GM18505 (cell line): ENCODE measurements at regions not wholly inside any gene's neighbourhood (a gene's known extent, or its start where the extent isn't known, plus 50 kb on each side); places are given as distances from the start of the nearest gene placed in this dataset.
A peak's percentile ranks its signal among the peaks of the same experiment; 100 is the strongest.

ENCODE experiments used
- ATAC-seq: cut with Tn5 transposase; IDR thresholded peaks from one replicate; pipeline ENCODE4 v1.9.1; 2021; ENCODE audit not compliant: unreplicated experiment
- POLR2A ChIP-seq: IDR thresholded peaks from 4 replicates; pipeline ENCODE4 v1.6.1; 2011; ENCODE audit warnings: borderline replicate concordance; ENCODE audit not compliant: insufficient read depth, insufficient read length; ENCODE audit errors: extremely low read depth

DNA sequence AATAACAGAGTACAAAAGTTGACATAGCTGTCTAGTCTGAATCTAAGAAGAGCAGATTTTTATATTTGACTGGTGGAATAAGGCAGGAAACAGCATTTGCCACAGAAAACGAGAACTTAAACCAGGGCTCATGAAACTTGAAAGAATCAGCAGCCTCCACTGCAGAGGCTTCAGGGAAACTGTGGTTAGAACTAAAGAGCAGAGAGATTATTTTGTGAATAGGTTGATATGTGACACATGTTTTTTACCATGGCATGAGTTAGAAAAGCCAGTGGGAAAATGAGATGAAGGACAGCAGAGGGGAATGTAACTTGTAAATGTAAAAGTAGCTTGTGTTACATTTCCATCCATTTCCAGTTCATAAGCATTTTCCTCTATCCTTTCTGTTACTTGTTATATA is 63.7 kb upstream of the CAMK2D start:
- ATAC-seq: peak; percentile 70
- TF ChIP-seq POLR2A: no peak

DNA sequence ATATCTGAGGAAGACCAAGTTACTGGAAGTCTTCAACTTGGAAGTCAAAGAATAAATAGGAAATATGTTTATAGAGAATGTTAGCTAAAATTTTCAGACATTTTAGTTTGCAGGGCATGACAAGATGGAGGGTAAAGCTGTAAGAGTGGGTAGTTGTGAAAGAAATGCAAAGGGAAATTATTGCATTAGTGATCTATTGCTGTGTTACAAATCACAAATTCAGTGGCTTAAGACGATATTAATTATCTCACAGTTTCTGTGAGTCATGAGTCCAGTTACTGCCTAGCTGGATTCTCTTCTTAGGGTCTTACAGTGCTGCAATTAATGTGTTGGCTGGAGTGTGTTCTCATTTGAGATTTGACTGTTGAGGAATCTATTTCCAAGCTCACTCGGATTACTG is 62.9 kb upstream of the CAMK2D start:
- no peak for TF ChIP-seq POLR2A
- ATAC-seq: no peak

DNA sequence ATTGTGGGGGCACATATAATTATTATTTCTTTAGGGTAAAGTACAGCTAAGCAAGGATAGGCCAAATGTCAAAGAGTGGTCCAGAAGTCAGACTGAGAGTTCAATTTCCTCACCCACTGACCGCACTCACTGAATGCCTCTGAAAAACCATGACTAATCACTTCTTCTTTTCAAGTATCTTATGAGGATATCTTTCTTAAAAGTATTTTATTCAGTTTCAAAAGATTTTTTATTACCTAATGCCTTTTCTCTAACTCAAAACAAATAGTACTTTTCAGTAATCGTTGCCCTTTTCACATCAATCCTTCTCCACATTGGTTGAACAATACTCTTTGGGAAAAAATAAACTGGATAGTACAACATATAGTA is 61.7 kb upstream of the CAMK2D start:
- no peak for TF ChIP-seq POLR2A
- ATAC-seq: peak; percentile 64

DNA sequence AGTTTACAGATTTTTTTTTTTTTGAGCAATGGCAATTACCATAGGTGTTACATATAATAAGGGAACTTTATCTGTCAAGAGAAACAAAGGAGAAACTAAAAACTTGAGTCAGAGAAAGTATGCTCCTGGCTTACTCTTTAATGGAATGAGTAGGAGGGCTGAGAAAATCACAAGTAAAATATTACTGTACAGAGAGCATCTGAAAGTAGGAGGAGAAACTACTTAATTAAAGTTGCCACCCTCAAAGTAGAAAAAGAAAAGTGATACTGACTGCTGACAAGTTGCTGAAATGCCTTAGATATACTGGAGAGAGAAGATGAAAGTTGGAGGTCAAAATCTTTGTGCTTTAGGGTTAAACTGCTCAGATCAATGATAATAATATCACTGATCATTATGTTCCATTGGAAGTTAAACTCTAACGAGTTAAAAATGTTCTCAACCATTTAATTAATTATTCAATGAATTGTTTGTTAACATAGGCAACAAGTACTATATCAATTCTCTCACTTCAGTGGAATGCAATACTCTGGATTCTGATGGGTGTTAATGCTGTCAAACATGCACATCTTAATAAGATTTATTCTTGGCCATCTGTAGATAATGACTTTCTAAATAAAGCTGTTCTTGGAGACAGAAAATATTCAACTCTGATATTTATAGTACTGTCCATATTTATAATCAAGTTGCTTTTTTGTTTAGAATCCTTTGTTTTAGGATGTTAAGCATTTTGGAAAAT is 61.2 kb upstream of the CAMK2D start:
- peak; percentile 63 for ATAC-seq
- TF ChIP-seq POLR2A: no peak

DNA sequence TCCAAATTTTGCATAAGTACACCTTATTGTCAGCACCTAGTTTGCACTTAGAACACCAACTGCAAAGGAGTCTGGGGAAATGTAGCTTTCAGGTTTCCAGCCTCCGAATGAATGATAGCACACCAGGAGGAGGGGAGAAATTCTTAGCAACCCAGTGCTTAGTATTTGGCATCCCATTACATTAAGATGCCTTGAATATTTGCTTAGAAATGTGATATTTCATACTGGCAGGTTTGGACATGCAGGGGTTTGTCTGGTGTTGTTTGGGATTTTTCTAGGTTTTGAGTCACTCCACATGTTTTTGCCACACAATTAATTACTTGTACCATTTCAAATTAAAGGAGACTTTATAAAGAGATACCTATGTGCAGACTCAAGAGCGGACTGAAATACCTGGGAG is 60.3 kb upstream of the CAMK2D start:
- ATAC-seq: no peak
- no peak for TF ChIP-seq POLR2A

DNA sequence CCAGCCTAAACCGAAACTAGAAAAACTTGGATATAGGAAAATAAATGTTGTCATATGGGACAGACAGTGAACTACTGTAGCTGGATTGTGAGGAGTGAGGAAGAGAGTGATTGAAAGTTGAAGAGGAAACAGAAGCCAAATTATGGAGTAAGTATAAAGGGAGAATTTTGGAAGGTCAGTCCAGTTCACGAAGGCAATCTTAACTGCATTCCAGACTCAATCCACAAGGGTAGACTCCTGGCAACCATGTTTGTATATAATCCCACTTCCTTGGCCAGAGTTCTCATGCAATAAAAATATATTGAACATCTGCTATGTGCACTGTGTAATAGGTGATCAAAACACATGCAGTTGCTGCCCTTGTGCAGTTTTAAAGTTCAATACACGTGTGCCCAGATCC is 58.6 kb upstream of the CAMK2D start:
- ATAC-seq: no peak
- TF ChIP-seq POLR2A: no peak

DNA sequence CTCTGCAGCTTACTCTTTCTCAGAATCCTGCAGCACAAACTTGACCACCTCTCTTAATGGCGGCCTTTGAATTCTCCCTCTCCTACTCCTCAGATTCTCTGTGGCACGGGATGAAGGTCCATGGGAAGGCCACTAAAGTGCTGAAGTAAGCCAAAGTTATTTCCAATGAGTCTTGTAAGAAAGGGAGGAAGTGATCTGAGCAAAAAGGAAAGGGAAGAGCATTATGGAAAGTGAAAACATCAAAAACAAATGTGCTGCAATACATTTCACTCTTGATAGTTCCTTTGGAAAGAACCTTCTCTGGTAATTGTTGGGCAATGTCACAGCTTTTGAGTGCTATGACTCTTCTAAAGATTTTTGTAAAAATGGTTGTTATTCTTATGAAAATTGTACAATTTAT is 54.3 kb upstream of the CAMK2D start:
- no peak for TF ChIP-seq POLR2A
- no peak for ATAC-seq

DNA sequence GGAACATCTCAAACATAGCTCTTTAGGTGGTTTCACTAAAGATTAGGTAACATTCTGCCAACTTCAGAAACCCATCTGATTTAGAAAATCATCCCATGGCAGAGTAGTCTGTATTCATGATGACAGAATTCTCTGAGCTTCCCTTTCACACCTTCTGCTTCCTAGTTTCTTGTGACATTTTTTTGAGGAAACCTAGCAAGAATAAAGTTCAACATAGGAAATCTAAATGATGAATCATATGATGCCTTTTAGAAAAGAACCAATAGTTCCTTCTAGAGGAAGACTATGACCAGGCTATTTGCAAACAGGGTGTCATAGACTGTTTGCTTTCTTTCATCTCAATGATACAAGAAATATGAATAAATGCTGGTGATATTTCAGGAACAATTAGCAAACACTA is 49.8 kb upstream of the CAMK2D start:
- TF ChIP-seq POLR2A: no peak
- no peak for ATAC-seq
